Chondrocyte (in vitro differentiated cells): ENCODE measurements at regions not wholly inside any gene's neighbourhood (a gene's known extent, or its start where the extent isn't known, plus 50 kb on each side); places are given as distances from the start of the nearest gene placed in this dataset.

Source experiments
- DNase-seq: peaks from one replicate; pipeline ENCODE4 v3.0.0; 2021; ENCODE audit warnings: mixed read lengths, low spot score
- H3K27ac Mint-ChIP-seq: one replicate; pipeline ENCODE4 v1.8.0; 2021; ENCODE audit warnings: mild to moderate bottlenecking, moderate library complexity, mixed read lengths; ENCODE audit not compliant: unreplicated experiment
- H3K27me3 Mint-ChIP-seq: 2 replicates; pipeline ENCODE4 v1.8.0; 2021; ENCODE audit warnings: low read depth, mixed read lengths
- H3K36me3 Mint-ChIP-seq: 2 replicates; pipeline ENCODE4 v1.8.0; 2021; ENCODE audit warnings: low read depth, mixed read lengths
- H3K4me1 Mint-ChIP-seq: 2 replicates; pipeline ENCODE4 v1.8.0; 2021; ENCODE audit warnings: low read depth, mild to moderate bottlenecking, mixed read lengths
- H3K4me3 Mint-ChIP-seq: one replicate; pipeline ENCODE4 v1.8.0; 2021; ENCODE audit warnings: mild to moderate bottlenecking, moderate library complexity, mixed read lengths; ENCODE audit not compliant: unreplicated experiment
- H3K9me3 Mint-ChIP-seq: 2 replicates; pipeline ENCODE4 v1.8.0; 2021; ENCODE audit warnings: low read depth, mixed read lengths
- TF ChIP-seq, protein P1 (sequence below): fragments of 200-600 bp; sonication (generic); IDR thresholded peaks from 2 replicates; pipeline ENCODE4 v1.5.0; 2021; ENCODE audit warnings: antibody characterized with exemption, mild to moderate bottlenecking, moderate library complexity

DNA sequence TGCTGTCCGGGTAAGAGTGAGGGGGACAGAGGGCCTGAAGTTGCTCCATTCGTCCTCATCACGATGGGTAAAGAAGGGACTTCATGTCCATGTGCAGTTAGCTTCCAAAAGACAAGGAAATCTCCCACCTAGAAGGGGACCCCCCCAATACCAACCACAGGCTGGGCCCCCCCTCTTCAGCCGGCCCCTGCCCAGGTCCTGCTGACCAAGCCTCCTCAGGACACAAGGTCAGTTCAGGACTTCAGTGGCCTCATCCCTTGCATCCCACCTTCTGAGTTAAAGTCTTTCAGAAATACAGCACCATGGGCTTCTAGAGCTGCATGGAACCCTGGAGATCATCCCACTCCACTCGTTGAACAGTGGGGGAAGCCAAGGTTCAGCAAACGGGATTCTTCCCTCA lies 115.4 kb upstream of the ERG start:
- Mint-ChIP-seq H3K4me3 (no peak overlapping the region), H3K9me3 (no peaks in the 10 kb centered on the region), H3K27ac (no peak overlapping the region), H3K36me3 (peaks cover 3% of the 10 kb centered on the region), H3K27me3 (no peaks in the 10 kb centered on the region), H3K4me1 (peaks cover 14% of the 10 kb centered on the region)
- TF ChIP-seq, protein P1, sequence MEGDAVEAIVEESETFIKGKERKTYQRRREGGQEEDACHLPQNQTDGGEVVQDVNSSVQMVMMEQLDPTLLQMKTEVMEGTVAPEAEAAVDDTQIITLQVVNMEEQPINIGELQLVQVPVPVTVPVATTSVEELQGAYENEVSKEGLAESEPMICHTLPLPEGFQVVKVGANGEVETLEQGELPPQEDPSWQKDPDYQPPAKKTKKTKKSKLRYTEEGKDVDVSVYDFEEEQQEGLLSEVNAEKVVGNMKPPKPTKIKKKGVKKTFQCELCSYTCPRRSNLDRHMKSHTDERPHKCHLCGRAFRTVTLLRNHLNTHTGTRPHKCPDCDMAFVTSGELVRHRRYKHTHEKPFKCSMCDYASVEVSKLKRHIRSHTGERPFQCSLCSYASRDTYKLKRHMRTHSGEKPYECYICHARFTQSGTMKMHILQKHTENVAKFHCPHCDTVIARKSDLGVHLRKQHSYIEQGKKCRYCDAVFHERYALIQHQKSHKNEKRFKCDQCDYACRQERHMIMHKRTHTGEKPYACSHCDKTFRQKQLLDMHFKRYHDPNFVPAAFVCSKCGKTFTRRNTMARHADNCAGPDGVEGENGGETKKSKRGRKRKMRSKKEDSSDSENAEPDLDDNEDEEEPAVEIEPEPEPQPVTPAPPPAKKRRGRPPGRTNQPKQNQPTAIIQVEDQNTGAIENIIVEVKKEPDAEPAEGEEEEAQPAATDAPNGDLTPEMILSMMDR = no peak
- DNase-seq = no peak

DNA sequence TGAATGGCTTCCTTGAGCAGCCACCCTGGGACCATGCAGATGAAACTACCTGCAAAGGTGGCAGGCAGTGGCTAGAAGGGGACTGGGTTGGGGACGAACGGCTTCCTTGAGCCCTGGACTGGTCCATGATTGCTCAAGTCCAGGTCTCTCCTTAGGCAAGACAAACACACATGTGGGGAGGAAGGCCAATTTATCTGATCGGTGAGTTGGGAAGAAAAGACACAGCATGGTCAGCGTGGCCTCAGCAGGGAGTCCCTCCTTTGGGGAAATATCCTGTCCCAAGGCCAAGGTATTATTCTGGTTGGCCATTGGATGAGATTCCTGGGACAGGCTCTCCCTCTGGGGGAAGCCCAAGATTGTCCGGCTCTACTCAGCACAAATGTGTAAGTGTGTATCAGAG lies 116.3 kb upstream of the ERG start:
- no peak overlapping the region for H3K27ac Mint-ChIP-seq
- no peak overlapping the region for H3K4me3 Mint-ChIP-seq

DNA sequence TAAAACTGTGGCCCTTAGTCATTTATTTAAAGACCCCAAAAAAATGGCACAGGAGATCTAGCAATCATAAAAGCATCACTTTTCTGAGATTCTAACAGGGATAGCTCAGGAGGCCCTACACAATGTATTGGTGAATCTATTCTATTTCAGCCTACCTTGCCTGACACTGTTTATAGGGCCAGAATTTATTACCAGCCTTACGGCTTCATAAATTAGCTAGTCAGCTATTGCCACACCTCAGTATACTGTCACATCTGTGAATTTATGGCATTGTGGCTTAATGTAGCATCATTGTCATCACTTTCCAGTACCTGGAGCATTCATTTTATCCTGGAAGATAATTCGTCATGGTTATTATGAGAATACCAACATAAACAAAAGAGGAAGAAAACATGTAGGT lies 121.2 kb upstream of the ERG start:
- Mint-ChIP-seq H3K9me3 (no peaks in the 10 kb centered on the region), H3K27me3 (no peaks in the 10 kb centered on the region), H3K36me3 (peaks cover 3% of the 10 kb centered on the region), H3K27ac (no peak overlapping the region), H3K4me3 (no peak overlapping the region), H3K4me1 (peaks cover 12% of the 10 kb centered on the region)
- TF ChIP-seq, protein P1 = no peak
- DNase-seq = no peak

More for the DNA sequence above, 116.3 kb upstream of the ERG start:
- H3K27me3 Mint-ChIP-seq = no peaks in the 10 kb centered on the region
- H3K36me3 Mint-ChIP-seq = peaks cover 3% of the 10 kb centered on the region
- H3K9me3 Mint-ChIP-seq = no peaks in the 10 kb centered on the region
- peaks cover 14% of the 10 kb centered on the region for H3K4me1 Mint-ChIP-seq
- DNase-seq = no peak
- TF ChIP-seq, protein P1 = no peak

DNA sequence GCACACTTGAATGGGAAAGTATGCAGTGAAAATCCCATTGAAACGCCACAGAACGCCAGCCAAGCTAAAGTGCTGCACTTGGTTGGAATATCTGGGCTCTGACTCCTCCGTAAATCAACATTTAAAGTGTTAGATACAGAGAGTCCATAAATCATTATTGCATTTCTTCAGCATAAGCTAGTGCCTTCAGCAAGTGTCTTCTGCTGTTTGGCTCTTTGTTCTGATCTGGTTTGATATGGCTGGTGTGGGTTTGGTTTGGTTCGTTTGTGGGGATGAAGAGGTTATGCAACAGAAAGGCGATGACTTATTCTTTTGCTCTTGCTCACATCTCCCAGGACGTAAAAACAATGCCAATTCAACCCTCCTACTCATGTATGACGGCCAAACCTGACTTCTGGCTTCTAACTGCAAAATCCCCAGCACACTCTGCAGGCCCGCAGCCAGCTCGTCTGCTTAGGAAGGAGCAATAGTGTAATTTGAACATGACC lies 121.8 kb upstream of the ERG start:
- no peaks in the 10 kb centered on the region for H3K27me3 Mint-ChIP-seq
- H3K9me3 Mint-ChIP-seq = no peaks in the 10 kb centered on the region
- H3K4me3 Mint-ChIP-seq = no peak overlapping the region
- peaks cover 3% of the 10 kb centered on the region for H3K36me3 Mint-ChIP-seq
- no peak overlapping the region for H3K27ac Mint-ChIP-seq
- peaks cover 12% of the 10 kb centered on the region for H3K4me1 Mint-ChIP-seq
- TF ChIP-seq, protein P1 = no peak
- no peak for DNase-seq

DNA sequence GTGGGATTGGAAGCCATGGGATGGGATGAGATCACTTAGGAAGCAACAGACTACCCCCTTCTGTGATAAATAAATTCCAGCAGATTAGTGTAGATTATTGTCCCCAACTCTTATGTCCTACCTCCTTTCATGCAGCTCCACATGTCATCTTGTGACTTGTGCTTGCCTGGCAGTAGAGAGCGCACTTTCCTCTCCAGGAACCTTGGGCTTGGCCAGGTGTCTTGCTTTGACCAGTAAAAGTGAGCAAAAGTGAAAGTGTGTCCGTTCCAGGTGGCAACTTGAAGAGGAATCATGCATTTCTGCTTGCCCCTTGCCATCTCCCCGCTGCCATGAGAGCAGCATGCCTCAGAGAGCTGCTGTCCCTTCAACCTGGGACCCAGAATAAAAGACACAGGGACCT lies 122.9 kb upstream of the ERG start:
- H3K4me3 Mint-ChIP-seq = no peak overlapping the region
- H3K4me1 Mint-ChIP-seq = peaks cover 14% of the 10 kb centered on the region
- no peaks in the 10 kb centered on the region for H3K27me3 Mint-ChIP-seq
- H3K27ac Mint-ChIP-seq = no peak overlapping the region
- TF ChIP-seq, protein P1 = no peak
- peaks cover 1% of the 10 kb centered on the region for H3K36me3 Mint-ChIP-seq
- no peaks in the 10 kb centered on the region for H3K9me3 Mint-ChIP-seq
- DNase-seq = no peak
